Astrocyte of the spinal cord (primary cell): ENCODE measurements at regions not wholly inside any gene's neighbourhood (a gene's known extent, or its start where the extent isn't known, plus 50 kb on each side); places are given as distances from the start of the nearest gene placed in this dataset.
A peak's percentile ranks its signal among the peaks of the same experiment; 100 is the strongest.

Experiments used
- DNase-seq: peaks from one replicate; pipeline ENCODE4 v3.0.0; 2011; ENCODE audit warnings: low read depth, low spot score
- H3K4me3 ChIP-seq: 2 replicates; pipeline ENCODE4 v1.5.1; 2011; ENCODE audit warnings: low read depth, mild to moderate bottlenecking, low read length, moderate library complexity
- CTCF ChIP-seq: IDR thresholded peaks from 2 replicates; pipeline ENCODE4 v1.5.1; 2012; ENCODE audit warnings: low read depth, mild to moderate bottlenecking, low read length, inconsistent platforms
- in situ Hi-C: cut with HindIII; loops from 2 replicates; pipeline ENCODE4 v1.10.0; 2017; ENCODE audit warnings: low sequenced_read_pairs

GRCh38 chr2:146158072-146158674 is 1638.3 kb upstream of the ZEB2 start:
- H3K4me3 ChIP-seq, result no peak overlapping the region
- in situ Hi-C loops, result no loop called here
- DNase-seq, result no peak
- TF ChIP-seq CTCF, result no peak

GRCh38 chr2:146147448-146148012 is 1627.6 kb upstream of the ZEB2 start:
- DNase-seq, result no peak
- in situ Hi-C loops, result no loop called here
- TF ChIP-seq CTCF, result peak; percentile 12
- no peak overlapping the region for H3K4me3 ChIP-seq

GRCh38 chr2:146143971-146144370 is 1624.1 kb upstream of the ZEB2 start:
- in situ Hi-C loops, result no loop called here
- no peak for TF ChIP-seq CTCF
- no peak for DNase-seq
- H3K4me3 ChIP-seq, result no peak overlapping the region

- no peak for TF ChIP-seq CTCF
- no peak for DNase-seq
- no peak overlapping the region for H3K4me3 ChIP-seq
- in situ Hi-C loops, result no loop called here
Measured at GRCh38 chr2:146138820-146139219, 1618.9 kb upstream of the ZEB2 start.

- H3K4me3 ChIP-seq, result no peak overlapping the region
- TF ChIP-seq CTCF, result no peak
- in situ Hi-C loops, result no loop called here
- DNase-seq, result no peak
Measured at GRCh38 chr2:146135245-146135644, 1615.3 kb upstream of the ZEB2 start.

- TF ChIP-seq CTCF, result no peak
- no peak for DNase-seq
- in situ Hi-C loops, result no loop called here
- H3K4me3 ChIP-seq, result no peak overlapping the region
Measured at GRCh38 chr2:146131785-146132184, 1611.9 kb upstream of the ZEB2 start.
